NCI-H1417 (cell line): ENCODE measurements at regions not wholly inside any gene's neighbourhood (a gene's known extent, or its start where the extent isn't known, plus 50 kb on each side); places are given as distances from the start of the nearest gene placed in this dataset.
"Not testable (repeated sequence)": the region's sequence is repeated elsewhere in the genome, so short reads cannot be mapped to it uniquely, and the experiment has no call there.

Source experiments
- DNase-seq, 3 experiments: peaks; one replicate each; lab custom pipeline; 2025; lab: John Stamatoyannopoulos, UW

DNA sequence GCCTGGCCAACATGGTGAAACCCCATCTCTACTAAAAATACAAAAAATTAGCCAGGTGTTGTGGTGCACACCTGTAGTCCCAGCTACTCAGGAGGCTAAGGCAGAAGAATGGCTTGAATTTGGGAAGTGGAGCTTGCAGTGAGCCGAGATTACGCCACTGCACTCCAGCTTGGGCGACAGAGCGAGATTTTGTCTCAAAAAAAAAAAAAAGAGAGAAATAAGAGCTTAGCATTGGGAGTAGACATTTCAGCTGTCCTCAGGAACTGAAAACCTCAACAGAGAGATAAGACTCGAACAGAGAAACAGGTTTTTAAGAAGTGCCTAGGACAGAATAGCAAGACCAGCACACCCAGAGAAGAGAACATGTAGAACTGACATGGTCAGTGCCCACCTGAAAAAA, 262.6 kb upstream of the RAB4A start:
- DNase-seq: not testable (repeated sequence)

DNA sequence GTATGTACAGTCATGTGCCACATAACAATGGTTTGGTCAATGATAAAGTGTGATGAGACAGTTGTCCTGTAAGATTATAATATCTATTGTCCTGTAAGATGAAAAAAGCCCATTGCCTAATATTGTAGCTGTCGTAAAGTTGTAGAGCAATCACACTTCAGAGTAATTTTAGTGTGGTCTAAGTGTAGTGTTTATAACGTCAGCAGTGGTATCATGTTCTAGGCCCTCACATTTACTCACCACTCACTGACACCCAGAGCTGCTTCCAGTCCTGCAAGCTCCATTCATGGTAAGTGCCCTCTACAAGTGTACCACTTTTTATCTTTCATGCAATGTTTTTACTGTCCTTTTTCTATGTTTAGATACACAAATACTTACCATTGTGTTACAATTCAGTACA, 259.9 kb upstream of the RAB4A start:
- DNase-seq: peak in 1 of 3 experiments; percentile 19

DNA sequence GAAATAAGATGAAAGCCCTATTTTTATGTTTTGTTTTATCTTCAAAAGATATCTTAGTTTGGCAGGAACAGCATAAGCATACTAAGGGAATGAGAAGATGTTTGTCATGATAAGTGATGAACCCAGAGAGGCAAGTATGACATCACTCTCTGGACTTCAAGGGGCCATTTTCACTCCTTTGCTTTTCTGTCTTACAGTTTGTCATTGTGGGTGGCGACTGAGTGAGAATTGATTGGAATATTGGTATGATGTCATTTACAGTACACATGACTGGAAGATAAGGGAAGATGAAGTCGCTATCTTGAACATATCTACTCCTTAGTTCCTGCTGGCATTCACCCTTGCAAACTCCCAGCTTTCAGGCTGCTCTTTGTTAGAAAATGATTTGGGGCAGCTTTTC, 258.1 kb upstream of the RAB4A start:
- no peak for DNase-seq

DNA sequence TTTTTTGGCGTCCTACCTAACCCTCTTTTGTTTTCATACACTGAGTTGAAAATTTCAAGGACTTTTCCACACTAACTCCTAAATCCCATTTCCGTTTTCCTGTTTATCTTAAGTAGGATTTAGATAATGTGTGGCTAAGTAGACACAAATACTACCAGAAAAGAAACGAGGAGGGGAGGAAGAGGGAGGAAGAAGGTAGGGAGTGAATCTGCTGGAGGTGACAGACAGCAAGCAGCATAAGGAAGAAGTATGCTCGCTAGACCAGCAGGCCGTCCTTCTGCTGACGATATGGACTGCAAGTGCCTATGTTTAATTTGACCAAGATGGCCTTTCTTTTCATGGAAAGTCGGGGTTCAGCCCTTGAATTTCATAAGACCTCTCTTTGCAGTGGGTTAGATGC, 256.9 kb upstream of the RAB4A start:
- no peak for DNase-seq

DNA sequence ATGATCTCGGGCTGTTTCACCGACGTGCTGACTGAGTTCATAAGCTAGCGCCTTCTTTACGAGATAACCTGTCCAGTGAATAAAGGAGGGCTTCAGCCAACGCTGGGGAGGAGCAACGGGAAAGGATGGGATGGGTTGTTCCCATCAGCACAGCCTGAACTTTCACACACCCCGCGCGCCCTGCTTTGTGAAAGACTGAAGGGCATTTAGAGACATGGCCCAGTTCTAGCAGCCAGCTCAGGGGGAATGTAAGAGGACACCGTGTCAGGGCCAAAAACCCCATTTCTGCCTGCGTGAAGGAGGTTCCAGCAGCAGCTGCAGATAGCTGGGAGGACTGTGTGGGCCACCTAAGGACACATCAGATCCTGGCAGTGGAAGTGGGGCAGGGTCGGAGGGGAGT, 255.1 kb upstream of the RAB4A start:
- no peak for DNase-seq

DNA sequence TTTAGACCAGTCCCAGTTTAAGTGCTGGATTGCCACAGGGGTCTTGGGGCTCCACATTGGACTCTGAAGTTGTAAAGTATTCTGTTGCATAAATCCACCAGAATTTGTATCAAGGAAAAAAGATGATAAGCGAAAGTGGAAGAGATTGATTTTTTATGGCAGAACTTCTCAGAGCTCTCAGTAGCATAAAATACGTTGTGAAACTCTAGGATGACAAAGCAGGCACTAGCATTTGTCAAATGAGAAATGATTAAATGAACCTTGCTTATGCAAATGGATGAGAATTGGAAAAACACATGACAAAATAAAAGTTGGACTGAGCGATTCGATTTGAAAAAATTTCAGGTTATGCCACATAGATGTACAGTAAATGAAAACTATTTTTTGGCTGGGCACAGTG, 253.8 kb upstream of the RAB4A start:
- no peak for DNase-seq

DNA sequence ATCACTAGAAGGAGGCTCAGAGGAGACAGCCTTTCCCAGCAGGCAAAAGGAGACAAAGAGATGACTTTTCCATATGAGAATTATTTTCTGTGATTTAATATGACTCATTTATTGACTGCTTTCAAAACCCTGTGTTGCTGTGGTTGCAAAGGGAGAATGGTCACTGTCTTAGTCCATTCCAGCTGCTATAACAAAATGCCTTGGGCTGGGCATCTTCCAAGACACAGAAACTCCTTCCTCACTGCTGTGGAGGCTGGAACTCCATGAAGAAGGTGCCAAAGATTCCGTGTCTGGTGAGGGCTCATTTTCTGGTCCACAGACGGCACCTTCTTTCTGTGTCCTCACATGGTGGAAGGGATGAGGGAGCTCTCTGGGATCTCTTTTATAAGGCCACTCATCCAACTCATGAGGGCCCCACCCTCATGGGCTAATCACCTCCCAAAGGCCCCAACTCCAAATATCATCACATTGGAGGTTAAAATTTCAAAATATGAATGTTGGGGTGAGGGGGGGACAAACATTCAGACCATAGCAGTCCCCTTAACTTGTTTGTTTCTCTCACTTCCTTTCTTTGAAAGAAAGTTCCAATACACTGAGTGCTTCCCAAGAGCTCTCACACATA, 252.1 kb upstream of the RAB4A start:
- no peak for DNase-seq

DNA sequence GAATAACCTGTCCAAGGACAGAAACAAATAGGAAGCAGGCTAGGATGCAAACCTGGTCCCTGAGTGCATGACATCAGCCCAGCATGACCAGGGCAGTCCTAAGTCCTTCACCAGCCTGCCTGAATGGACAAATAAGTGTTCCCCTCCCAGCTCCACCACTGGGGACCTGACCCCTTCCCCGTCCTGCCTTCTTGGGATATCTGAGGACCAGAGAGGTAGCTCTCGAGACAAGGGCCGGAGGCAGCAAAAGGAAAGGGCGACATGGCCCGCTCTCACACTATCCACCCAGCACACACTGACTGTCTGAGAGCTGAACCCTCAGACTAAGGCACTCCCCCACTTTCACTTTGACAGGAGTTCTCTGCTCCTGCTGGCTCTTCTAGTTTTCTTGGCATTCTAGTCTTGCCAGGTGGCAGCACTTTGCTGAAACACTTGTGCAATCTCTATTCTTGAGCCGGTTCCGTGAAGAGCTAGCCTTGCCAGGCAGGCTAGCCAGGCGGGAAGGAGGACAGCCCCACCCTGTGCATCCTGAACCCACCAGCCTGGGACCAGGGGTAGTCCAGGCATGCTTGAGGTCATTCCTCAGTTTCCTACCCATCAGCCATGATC, 251.1 kb upstream of the RAB4A start:
- no peak for DNase-seq

DNA sequence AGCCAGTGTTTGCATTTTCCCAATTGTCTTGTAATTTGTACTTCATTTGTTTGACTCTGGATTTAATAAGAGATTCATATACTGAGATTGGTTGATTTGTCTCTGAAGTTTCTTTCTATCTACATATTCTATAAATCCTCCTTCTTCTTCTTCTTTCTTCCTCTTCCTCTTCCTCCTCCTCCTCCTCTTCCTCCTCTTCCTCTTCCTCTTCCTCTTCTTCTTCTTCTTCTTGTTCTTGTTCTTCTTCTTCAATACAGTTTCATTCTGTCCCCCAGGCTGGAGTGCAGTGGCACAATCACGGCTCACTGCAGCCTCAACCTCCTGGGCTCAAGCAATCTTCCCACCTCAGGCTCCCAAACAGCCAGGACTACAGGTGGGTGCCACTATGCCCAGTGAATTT, 249.9 kb upstream of the RAB4A start:
- not testable (repeated sequence) for DNase-seq

DNA sequence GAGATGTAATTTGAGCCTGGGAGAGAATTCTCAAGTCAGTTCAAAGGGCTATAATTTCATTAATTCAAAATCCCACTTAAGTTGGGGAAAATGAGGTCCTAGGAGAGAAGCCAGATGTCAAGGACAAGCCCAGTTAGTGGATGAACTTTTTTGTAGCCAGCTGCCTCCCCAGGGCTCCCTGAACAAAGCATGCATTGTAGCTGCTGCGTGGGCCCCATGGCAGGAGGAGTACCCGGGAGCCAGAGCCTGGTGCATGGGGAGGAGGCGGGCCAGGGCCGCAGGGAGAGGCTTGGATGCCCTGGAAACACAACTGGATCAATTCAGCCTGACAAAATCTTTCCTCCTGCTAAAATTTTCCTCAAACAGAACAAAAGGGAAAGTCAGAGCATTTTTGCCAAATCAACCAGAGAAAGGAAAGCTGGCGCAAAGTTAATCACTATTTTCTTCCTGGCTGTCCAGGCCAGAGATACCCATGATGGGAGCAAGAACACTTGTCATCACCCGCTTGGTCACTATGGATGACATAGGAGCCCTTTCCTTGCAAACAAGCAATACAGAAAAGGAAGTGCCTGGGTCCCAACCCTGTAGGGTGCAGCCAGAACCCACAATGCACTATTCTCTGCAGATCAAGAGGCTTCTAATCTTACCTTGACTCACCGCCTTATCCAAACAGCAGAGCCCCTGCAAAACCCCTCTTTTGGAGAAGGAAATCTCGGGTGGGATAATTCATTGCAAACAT, 248.1 kb upstream of the RAB4A start:
- DNase-seq: no peak

DNA sequence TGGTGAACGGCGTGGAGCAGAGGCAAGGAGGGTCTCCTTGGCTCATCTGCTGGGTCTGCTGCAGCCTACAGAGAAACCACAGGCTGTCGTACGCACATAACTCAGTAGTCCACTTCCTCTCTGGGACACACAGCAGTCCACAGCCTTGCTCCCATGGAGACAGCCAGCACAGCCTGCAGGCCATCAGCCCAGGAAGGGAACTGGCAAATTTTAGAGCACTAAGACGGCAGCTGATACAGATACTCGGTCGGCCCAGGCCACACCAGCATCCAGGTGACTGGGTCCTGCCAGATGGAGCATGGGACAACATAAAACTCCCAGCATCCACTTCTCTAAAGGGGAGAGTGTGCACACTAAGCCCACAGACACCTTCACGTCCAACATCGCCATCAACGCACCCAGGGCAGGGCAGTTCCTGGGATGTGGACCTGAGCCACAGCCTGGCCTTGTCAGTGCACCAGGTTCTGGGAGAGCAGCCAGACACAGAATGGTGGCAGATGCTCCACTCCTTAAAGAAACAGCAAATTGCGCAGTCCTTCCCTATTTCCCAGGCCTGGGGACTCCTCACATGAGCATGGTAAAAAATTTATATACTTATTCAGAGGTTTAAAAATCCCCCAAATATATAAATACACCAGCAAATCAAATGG, 247.1 kb upstream of the RAB4A start:
- no peak for DNase-seq

DNA sequence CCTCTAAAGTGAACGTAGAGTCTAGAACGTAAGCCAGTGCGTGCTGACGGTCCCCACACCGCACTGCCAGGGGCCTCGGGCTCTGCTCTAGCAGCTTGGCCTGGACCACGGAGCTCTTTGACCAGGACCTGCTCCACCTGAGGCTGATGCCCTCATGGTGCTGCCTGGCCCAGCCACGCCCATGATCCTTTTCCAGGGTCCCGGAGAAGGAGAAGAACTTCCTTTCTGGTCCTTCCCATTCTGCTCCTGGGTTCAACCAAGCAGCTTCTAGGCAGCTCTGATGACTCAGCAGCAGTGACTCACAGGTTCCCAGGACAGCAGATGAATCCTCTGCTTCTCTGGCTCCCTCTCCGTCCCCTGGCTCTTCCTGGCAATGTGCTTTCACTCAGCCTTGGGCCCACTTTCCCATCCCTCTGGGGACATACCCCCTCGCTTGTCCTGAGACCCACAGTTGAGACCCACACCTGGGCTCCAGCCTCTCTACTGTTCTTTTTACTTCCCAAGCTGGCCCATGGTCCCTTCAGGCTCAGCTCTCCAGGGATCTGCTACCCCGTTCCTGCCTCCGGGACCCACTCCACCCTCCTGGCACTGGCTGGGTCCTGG, 246.3 kb upstream of the RAB4A start:
- DNase-seq: no peak

DNA sequence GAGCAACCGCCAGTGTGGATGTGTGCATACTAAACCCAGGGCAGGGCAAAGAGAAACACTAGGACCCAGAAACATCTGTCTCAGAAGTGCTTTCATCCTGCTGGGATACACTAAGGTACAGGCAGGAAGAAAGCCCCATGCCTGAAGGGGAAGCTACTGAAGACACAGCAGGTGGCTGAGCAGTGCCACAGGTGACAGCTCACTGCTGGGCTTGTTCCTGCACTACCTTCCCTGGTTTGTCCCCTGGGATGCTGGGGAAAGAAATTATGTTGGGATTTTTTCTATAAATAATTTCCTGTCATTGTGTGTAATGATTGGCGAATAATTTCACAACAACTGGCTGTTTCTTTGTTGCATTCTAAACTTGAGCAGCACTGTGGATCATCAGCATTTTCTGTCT, 245.3 kb upstream of the RAB4A start:
- peak in 1 of 3 experiments; percentile 45 for DNase-seq

DNA sequence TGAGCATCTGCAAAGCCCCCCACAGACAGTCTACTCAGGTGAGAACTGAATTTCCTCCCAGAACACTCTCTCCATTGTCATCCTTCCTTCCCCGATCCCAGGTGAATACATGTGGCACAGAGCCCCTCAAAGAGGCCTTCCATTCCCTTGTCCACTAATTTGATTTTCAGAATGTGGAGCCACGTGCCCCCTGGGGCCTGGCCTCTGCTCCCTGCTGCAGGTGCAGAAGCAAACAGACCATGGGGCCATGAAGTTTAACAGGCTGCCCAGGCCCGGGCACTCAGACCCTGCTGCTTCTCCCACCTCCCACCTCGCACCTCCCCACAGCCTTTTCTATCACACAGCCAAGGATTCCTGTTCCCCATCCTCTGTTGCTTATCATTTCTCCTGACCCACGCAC, 243.8 kb upstream of the RAB4A start:
- no peak for DNase-seq

DNA sequence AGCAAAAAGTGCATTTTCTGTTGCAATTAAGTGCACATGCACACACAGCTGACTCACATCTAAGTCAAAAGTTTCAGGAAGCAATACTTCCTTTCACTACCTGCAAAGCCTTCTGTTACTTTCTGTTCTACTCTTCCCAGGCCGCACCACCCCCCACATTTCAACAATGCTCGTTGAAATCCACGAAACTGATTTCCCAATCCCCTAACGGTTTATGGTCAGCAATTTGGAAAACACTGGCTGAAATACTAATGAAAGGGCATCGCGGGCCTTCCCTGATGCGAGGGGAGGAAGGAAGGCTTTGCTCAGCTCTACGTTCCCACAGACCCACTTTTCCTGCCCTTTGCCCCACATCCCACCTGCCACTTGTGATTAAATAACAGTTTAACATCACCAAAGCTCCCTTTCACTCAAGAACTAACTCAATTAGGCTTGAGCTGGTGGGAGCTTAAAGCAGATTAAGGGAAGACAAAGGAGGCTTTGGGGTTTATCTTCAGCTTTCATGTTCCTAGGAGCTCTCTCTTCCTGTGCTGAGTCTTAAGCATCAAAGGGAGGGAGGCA, 243.2 kb upstream of the RAB4A start:
- DNase-seq: no peak

DNA sequence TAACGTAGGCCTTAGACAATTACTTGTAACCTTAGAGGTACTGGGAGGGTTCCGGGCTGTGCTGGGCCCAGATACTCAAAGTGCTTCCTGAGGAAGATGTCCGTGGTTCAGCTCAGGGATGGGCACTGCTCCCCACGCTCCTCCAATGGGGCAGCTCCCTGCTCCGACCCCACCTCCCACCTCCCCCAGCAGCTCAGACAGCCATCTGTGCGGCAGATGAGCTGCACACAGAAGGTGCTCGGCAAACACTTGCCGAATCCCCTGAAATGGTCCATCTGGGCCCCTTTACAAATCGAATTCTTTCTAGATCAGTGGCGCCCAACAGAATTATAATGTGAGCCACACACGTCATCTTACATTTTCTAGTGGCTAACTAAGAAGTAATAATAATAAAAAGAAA, 242.4 kb upstream of the RAB4A start:
- DNase-seq: no peak

DNA sequence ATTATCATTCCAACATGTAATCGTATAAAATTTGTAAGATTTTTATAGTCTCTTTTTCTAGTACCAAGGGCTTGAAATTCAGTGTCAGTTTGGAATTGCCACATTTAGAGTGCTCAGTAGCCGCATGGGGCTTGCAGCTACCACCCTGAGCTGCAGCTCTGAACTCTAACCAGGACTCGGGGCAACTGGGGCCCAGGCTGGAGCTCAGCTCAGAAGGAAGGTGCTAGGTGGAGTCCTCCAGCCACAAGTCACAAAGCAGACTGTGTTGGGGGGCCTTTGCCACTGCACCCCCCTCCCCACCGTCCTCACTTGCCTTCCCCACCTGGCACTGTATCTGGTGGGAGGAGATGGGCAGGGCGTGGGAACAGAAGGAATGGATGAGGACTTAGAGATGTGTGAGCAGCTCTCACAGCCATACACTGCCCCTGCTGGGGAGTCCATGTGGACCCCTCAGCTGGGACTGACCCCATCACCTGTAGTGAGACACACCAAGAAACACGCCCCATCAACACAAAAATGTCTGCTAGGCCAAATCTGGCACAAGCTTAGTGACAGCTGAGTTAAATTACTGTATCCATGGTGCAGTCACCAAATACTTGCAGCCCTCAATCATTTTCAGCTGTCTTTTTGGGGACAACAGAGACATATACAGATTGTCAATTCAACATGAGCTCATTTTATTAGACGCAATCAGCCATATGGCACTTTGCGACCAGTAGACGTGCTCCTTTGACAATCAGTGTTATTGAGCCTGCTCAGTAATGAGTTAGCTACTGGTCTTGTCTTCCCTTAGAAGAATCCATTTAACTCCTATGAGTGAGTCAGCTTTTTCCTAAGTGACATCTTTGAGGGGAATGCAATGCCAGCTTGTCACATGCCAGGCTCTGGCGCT, 241.7 kb upstream of the RAB4A start:
- no peak for DNase-seq

DNA sequence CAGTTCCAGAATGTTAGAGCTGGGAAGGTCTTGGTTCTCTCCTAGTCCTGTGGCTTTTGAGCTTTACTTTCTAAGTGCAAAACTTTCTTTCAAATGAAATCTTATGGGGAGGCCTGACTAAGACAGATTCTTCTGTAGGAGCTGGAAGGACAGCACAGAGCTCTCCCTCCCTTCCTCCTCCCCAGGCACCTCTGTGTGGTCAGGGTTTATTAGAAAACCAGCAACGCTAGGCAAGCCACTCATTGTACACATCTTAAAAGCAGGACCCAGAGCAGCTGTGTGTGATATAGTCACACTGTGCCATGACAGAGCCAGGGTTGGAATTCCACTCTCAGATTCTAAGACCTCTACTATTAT, 241.1 kb upstream of the RAB4A start:
- no peak for DNase-seq

DNA sequence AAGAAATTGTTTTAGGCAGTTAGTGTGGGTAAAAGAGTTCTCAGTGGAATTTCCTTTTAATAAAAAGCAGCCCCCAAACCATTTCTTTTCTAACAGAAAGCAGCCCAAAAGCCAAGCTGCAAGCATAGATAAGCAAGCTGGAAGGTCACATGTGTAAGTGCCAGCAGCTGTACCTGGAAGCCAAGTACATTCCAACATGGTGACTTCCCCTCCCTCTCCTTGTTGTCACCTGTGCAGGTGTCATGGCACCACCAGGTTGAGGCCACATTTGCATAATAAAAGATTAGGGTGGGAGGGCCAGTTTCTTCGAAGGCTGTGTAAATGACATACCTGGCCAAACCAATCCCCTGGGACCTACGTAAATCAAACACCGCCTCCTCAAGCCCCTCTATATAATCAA, 240.3 kb upstream of the RAB4A start:
- no peak for DNase-seq

DNA sequence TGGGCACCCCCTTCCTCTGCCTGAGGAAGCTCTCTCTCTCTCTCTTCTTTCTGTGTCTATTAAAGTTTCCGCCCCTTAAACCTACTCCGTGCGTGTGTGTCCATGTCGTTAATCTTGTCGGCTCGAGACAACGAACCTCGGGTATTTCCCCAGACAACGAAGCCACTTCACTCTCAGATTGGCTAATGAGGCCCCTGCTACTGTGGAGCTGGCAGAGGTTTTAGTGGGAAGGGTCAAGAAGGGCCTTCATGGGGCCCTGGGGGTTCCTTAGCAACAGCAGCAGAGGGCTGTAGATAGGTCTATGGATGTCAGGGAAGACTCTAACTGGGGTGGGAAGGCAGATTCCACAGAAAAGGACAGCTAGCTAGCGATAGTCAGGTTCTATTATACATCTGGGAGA, 239.8 kb upstream of the RAB4A start:
- no peak for DNase-seq
